Aorta (tissue), 5 donors: ENCODE measurements at regions not wholly inside any gene's neighbourhood (a gene's known extent, or its start where the extent isn't known, plus 50 kb on each side); places are given as distances from the start of the nearest gene placed in this dataset.
A peak's percentile ranks its signal among the peaks of the same experiment; 100 is the strongest.

Experiments used
- ATAC-seq: fragments of 200-7000 bp; cut with Tn5 transposase; one replicate; pipeline ENCODE4 v1.9.1; 2022; ENCODE audit warnings: moderate library complexity; ENCODE audit not compliant: low FRiP score
- DNase-seq, 2 donors: peaks; one replicate each; pipeline ENCODE4 v3.0.0-alpha.2; 2020
- H3K27ac ChIP-seq, 2 donors: one replicate each; pipeline ENCODE4 v1.5.1; 2013; ENCODE audit warnings: low read length in 2 of 2, mild to moderate bottlenecking in 2 of 2, moderate library complexity in 2 of 2, control low read depth in 1 of 2, inconsistent platforms in 1 of 2, low read depth in 1 of 2
- H3K27me3 ChIP-seq, 2 donors: one replicate each; pipeline ENCODE4 v1.6.1; 2013; ENCODE audit warnings: control low read depth in 1 of 2, low read length in 1 of 2, mild to moderate bottlenecking in 1 of 2, moderate library complexity in 1 of 2; ENCODE audit not compliant: insufficient read depth in 2 of 2, control insufficient read depth in 1 of 2
- H3K36me3 ChIP-seq, 2 donors: one replicate each; pipeline ENCODE4 v1.6.1; 2013; ENCODE audit warnings: control low read depth in 1 of 2, low read length in 1 of 2, mild to moderate bottlenecking in 1 of 2; ENCODE audit not compliant: insufficient read depth in 2 of 2, control insufficient read depth in 1 of 2
- H3K4me1 ChIP-seq, 2 donors: one replicate each; pipeline ENCODE4 v1.6.1; 2013; ENCODE audit warnings: low read length in 2 of 2, control low read depth in 1 of 2, mild to moderate bottlenecking in 1 of 2, moderate library complexity in 1 of 2; ENCODE audit not compliant: insufficient read depth in 2 of 2, control insufficient read depth in 1 of 2
- H3K4me3 ChIP-seq, 2 donors: one replicate each; pipeline ENCODE4 v1.5.1; 2013; ENCODE audit warnings: low read length in 2 of 2, control low read depth in 1 of 2, mild to moderate bottlenecking in 1 of 2
- H3K9me3 ChIP-seq: one replicate; pipeline ENCODE4 v1.6.1; 2013; ENCODE audit warnings: mild to moderate bottlenecking, low read length; ENCODE audit not compliant: control insufficient read depth
- WGBS, 2 donors: extraction: QIAGEN DNeasy Blood & Tissue Kit; methylation state at CpG; one replicate each; pipeline ENCODE4 v1.1.7; 2013; 5-methylcytosine and 5-hydroxymethylcytosine counted together
- intact Hi-C, 2 donors: fragments of 100-400 bp; cut with DNase I; formaldehyde crosslinking; loops; one replicate each; pipeline versions ENCODE4 v1.14.2 to v1.15.0; 2022
- donor health status: healthy with polysubstance abuse.
- donor health status: Bipolar disorder and iron deficiency.
- donor health status: DM: no; HTN: no; CAD: no.
- donor health status: DM: no; HTN: no; CAD: no.
- donor health status: DM: yes; HTN: yes; CAD: no.

GRCh38 chr7:1364906-1365570, 94.2 kb downstream of the MICALL2 start:
- DNase-seq, result peak in 1 of 2 donors; percentile 62
- ATAC-seq, result no peak
- H3K4me1 ChIP-seq, result no peaks in the 10 kb centered on the region
- H3K27ac ChIP-seq, result no peak overlapping the region
- H3K4me3 ChIP-seq, result no peak overlapping the region
- 80 to 81% methylated on average over 13 of the region's 13 CpGs for WGBS, 2 donors
- H3K9me3 ChIP-seq, result peaks cover 15% of the 10 kb centered on the region
- H3K36me3 ChIP-seq, result no peaks in the 10 kb centered on the region
- H3K27me3 ChIP-seq, result peaks cover 0 to 2% of the 10 kb centered on the region in 2 donors
- intact Hi-C loops, result no loop called here

- no peak overlapping the region for H3K4me3 ChIP-seq
- intact Hi-C loops, result no loop called here
- H3K36me3 ChIP-seq, result no peaks in the 10 kb centered on the region
- peaks cover 14% of the 10 kb centered on the region for H3K9me3 ChIP-seq
- H3K27ac ChIP-seq, result no peak overlapping the region
- peaks cover 0 to 2% of the 10 kb centered on the region in 2 donors for H3K27me3 ChIP-seq
- no peak for ATAC-seq
- no peaks in the 10 kb centered on the region for H3K4me1 ChIP-seq
- WGBS, 2 donors, result 80 to 84% methylated on average over 7 of the region's 7 CpGs
- DNase-seq, result peak in 1 of 2 donors; percentile 28
Observed at GRCh38 chr7:1365846-1366245, 93.4 kb downstream of the MICALL2 start.

DNA sequence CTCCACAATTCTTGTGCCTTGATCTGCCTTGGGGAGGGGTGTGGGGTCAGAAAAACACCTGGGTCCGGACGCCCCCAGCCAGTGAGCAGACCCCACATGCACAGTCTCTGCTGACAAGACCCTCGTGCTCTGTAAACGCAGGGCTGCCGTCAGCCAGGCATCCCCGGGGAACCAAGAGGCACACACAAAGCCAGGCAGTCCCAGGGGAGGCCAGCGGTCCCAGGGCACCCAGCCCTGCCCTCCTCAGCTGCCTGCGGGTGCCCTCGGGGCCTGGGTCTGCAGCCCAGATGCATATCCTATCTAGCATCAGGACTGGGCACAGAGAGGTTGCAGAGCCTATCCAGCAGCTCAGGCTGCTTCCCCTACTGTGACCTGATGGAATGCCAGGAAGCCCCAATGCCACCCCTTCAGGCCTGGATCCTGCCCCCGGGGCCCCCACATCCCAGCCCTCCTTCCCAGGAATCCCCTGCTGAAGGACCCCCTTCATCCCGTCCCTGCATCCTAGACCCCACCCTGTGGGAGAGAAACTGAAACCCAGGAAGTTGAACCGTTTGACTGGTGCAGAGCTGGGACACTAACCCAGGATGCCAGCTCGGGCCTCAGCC, 92.4 kb downstream of the MICALL2 start:
- Histone ChIP-seq H3K4me1 (no peaks in the 10 kb centered on the region), H3K27ac (no peak overlapping the region), H3K36me3 (no peaks in the 10 kb centered on the region), H3K4me3 (no peak overlapping the region), H3K27me3 (peaks cover 0 to 2% of the 10 kb centered on the region in 2 donors), H3K9me3 (peaks cover 14% of the 10 kb centered on the region)
- ATAC-seq (no peak), DNase-seq (peak in 1 of 2 donors; percentile 50)
- intact Hi-C loops, result no loop called here
- WGBS, 2 donors, result 26 to 36% methylated on average over 13 of the region's 13 CpGs

- ATAC-seq (no peak), DNase-seq (peak in 1 of 2 donors; percentile 9)
- Histone ChIP-seq H3K27ac (no peak overlapping the region), H3K27me3 (peaks cover 0 to 2% of the 10 kb centered on the region in 2 donors), H3K4me3 (no peak overlapping the region), H3K9me3 (peaks cover 14% of the 10 kb centered on the region), H3K36me3 (no peaks in the 10 kb centered on the region), H3K4me1 (no peaks in the 10 kb centered on the region)
- intact Hi-C loops, result no loop called here
- 15 to 28% methylated on average over 22 of the region's 22 CpGs for WGBS, 2 donors
Observed at GRCh38 chr7:1367501-1368183, 91.6 kb downstream of the MICALL2 start.

DNA sequence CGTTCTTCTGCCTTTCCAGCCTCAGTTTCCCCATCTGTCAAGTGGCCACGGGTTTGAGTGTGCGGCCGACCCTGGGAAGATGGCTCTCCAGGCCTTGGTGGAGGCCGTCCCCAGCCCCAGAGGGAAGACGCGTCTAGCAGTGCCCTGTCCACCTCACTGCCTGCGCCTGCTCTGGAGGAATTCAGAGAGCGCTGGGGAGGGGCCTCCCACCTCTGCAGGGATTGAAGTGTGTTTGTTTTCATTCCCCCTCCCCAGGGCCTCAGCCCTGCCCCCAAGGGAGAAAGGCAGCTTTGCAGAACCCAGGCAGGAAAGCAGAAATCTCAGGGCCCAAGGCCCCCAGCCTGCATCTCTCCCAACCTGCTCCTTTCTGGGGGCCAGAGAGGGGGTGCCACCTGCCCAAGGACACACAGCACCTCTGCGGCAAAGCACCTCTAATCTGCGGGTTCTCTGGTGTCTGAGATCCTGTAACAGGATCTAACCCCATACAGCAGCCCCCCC, 91.0 kb downstream of the MICALL2 start:
- Histone ChIP-seq H3K27ac (no peak overlapping the region), H3K4me1 (no peaks in the 10 kb centered on the region), H3K9me3 (peaks cover 14% of the 10 kb centered on the region), H3K4me3 (no peak overlapping the region), H3K27me3 (peaks cover 0 to 2% of the 10 kb centered on the region in 2 donors), H3K36me3 (no peaks in the 10 kb centered on the region)
- intact Hi-C loops, result no loop called here
- peak in 1 of 2 donors; percentile 67 for DNase-seq
- WGBS, 2 donors, result 22 to 25% methylated on average over 11 of the region's 11 CpGs
- no peak for ATAC-seq

DNA sequence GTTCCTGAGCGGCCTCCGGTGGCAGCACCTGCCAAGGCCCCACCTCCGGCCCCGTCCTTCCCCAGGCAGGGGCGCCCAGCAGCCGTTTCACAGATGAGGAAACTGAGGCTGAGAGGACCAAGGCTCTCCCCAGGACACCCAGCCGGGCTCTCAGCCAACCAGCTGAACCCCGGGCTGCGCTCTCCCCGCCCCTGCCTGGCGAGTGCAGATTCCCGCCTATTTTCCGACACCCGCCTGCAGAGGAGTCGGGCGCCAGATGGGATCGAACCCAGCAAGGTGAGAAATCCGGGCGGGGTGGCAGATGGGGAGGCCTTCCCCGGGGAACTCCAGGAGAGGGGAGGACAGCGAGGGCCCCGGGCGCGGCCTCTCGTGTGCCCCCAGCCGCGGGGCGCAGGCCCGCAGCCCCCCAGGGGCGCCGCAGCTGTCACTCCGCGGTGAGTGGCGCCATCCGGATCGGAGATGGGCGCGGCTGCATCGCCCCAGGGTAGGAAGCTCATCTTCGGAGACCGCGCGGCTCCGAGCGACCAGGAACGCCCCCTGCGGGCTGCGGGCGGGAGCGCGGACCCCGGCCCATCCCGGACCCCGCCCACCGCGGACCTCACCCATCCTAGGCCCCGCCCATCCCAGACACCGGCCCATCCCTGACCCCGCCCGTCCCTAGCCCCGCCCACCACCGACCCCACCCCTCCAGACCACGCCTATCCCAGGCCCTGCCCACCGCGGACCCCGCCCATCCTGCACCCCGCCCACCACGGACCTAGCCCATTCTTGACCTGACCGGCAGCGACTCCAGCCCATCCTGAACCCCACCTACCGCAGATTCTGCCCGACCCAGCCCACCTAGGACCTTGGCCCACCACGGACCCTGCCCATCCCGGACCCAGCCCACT, 90.3 kb downstream of the MICALL2 start:
- Histone ChIP-seq H3K27ac (no peak overlapping the region), H3K27me3 (peaks cover 0 to 2% of the 10 kb centered on the region in 2 donors), H3K9me3 (peaks cover 12% of the 10 kb centered on the region), H3K4me1 (no peaks in the 10 kb centered on the region), H3K4me3 (no peak overlapping the region), H3K36me3 (no peaks in the 10 kb centered on the region)
- DNase-seq (peak in 1 of 2 donors; percentile 74), ATAC-seq (no peak)
- 2 to 3% methylated on average over 51 to 74 of the region's 74 CpGs for WGBS, 2 donors
- intact Hi-C loops, result no loop called here

DNA sequence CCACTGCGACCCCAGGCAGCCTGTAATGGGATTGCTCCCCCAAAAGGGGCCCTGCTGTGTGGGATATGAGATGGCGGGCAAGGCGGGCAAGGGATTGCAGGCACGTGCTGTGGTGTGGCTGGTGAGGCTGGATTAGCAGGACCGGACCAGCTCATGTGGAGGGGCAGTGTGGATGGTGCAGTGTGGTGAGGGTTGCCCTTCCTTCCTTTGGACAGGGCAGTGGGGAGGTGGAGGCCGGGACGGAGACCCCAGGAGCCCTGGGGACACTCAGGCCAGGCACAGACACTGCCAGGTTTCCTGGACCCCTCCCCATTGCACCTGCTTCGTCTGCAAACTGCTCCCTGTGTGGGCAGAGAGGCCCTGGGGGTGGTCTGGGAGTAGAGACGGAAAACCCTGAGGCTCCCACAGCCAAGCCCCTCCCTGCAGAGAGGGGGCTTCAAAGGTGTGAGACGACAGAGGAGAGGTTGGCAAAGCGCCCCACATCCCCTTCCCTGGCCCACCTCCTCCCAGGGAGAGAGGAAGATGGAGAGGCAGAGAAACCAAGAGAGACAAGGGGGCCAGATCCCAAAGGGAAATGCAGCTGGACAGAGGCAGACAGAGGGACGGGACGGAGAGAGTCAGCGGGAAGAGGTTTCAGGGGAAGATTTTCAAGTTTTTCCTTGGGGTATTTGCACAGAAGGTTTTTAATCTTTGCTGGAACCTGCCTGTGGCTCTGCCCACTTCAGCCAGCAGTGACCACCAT, 89.2 kb downstream of the MICALL2 start:
- peaks cover 11% of the 10 kb centered on the region for H3K9me3 ChIP-seq
- intact Hi-C loops, result no loop called here
- WGBS, 2 donors, result 16 to 18% methylated on average over 13 to 14 of the region's 14 CpGs
- no peak overlapping the region for H3K4me3 ChIP-seq
- ATAC-seq, result no peak
- no peaks in the 10 kb centered on the region for H3K36me3 ChIP-seq
- no peaks in the 10 kb centered on the region for H3K4me1 ChIP-seq
- H3K27ac ChIP-seq, result no peak overlapping the region
- peak in 1 of 2 donors; percentile 42 for DNase-seq
- H3K27me3 ChIP-seq, result peaks cover 0 to 2% of the 10 kb centered on the region in 2 donors

DNA sequence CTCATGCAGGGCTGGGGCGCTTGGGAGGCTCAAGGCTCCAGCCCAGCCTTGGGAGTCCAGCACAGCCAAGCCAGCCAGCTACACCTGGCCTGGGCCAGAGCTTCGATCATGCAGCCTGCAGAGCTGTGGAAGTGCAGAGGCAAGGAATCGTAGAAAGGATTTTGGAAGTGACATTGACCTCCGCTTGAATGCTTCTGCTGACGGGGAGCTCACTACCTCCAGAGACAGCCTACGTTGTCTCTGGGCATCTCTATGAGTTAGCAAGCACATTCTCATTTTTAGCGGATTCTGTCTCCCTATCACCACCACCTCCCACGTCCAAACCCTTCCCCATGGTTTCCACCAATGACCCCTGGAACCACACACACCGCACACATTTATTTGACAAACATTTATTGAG, 88.5 kb downstream of the MICALL2 start:
- H3K27me3 ChIP-seq, result peaks cover 0 to 2% of the 10 kb centered on the region in 2 donors
- H3K9me3 ChIP-seq, result peaks cover 5% of the 10 kb centered on the region
- no peak for ATAC-seq
- H3K4me1 ChIP-seq, result no peaks in the 10 kb centered on the region
- 77 to 80% methylated on average over 9 of the region's 9 CpGs for WGBS, 2 donors
- H3K4me3 ChIP-seq, result no peak overlapping the region
- DNase-seq, result peak in 1 of 2 donors; percentile 40
- H3K27ac ChIP-seq, result no peak overlapping the region
- no peaks in the 10 kb centered on the region for H3K36me3 ChIP-seq
- intact Hi-C loops, result no loop called here
